IPS-18c (cell line): ENCODE measurements at regions not wholly inside any gene's neighbourhood (a gene's known extent, or its start where the extent isn't known, plus 50 kb on each side); places are given as distances from the start of the nearest gene placed in this dataset.

Experiments used
- H3K4me3 ChIP-seq: 2 replicates; pipeline ENCODE4 v1.7.0; 2013; ENCODE audit warnings: low read depth, mild to moderate bottlenecking, low read length, moderate library complexity; ENCODE audit not compliant: insufficient read depth
- H3K9me3 ChIP-seq: one replicate; pipeline ENCODE4 v1.6.1; 2013; ENCODE audit warnings: mild to moderate bottlenecking, low read length, moderate library complexity; ENCODE audit not compliant: control insufficient read depth, insufficient read depth

GRCh38 chr7:16343612-16344011 is 77.7 kb downstream of the CRPPA start:
- Histone ChIP-seq H3K9me3 (no peaks in the 10 kb centered on the region), H3K4me3 (no peak overlapping the region)

- H3K4me3 ChIP-seq: no peak overlapping the region
Measured at GRCh38 chr7:16338065-16338464, 83.3 kb downstream of the CRPPA start.

GRCh38 chr7:16326106-16326505 is 95.2 kb downstream of the CRPPA start:
- Histone ChIP-seq H3K9me3 (no peaks in the 10 kb centered on the region), H3K4me3 (no peak overlapping the region)

More at GRCh38 chr7:16338065-16338464, 83.3 kb downstream of the CRPPA start:
- H3K9me3 ChIP-seq: no peaks in the 10 kb centered on the region

- H3K9me3 ChIP-seq: no peaks in the 10 kb centered on the region
- no peak overlapping the region for H3K4me3 ChIP-seq
Measured at GRCh38 chr7:16323313-16323712, 98.0 kb downstream of the CRPPA start.

GRCh38 chr7:16320099-16320660 is 101.2 kb downstream of the CRPPA start:
- Histone ChIP-seq H3K9me3 (no peaks in the 10 kb centered on the region), H3K4me3 (no peak overlapping the region)

GRCh38 chr7:16318989-16319915 is 102.1 kb downstream of the CRPPA start:
- Histone ChIP-seq H3K4me3 (no peak overlapping the region), H3K9me3 (no peaks in the 10 kb centered on the region)

GRCh38 chr7:16318463-16318862 is 102.9 kb downstream of the CRPPA start:
- Histone ChIP-seq H3K4me3 (no peak overlapping the region), H3K9me3 (no peaks in the 10 kb centered on the region)

GRCh38 chr7:16317406-16317805 is 103.9 kb downstream of the CRPPA start:
- Histone ChIP-seq H3K9me3 (no peaks in the 10 kb centered on the region), H3K4me3 (no peak overlapping the region)

- Histone ChIP-seq H3K4me3 (no peak overlapping the region), H3K9me3 (no peaks in the 10 kb centered on the region)
Measured at GRCh38 chr7:16315280-16315679, 106.1 kb downstream of the CRPPA start.

- Histone ChIP-seq H3K9me3 (no peaks in the 10 kb centered on the region), H3K4me3 (no peak overlapping the region)
Measured at GRCh38 chr7:16309129-16309528, 112.2 kb downstream of the CRPPA start.

- Histone ChIP-seq H3K4me3 (no peak overlapping the region), H3K9me3 (no peaks in the 10 kb centered on the region)
Measured at GRCh38 chr7:16301291-16301690, 120.0 kb downstream of the CRPPA start.

- H3K9me3 ChIP-seq: no peaks in the 10 kb centered on the region
- H3K4me3 ChIP-seq: no peak overlapping the region
Measured at GRCh38 chr7:16300361-16300895, 120.9 kb downstream of the CRPPA start.

GRCh38 chr7:16299853-16300252 is 121.5 kb downstream of the CRPPA start:
- no peaks in the 10 kb centered on the region for H3K9me3 ChIP-seq

GRCh38 chr7:16298221-16298620 is 123.1 kb downstream of the CRPPA start:
- H3K9me3 ChIP-seq: no peaks in the 10 kb centered on the region
- no peak overlapping the region for H3K4me3 ChIP-seq

More at GRCh38 chr7:16299853-16300252, 121.5 kb downstream of the CRPPA start:
- H3K4me3 ChIP-seq: no peak overlapping the region

- Histone ChIP-seq H3K4me3 (no peak overlapping the region), H3K9me3 (no peaks in the 10 kb centered on the region)
Measured at GRCh38 chr7:16295558-16295957, 125.8 kb downstream of the CRPPA start.

GRCh38 chr7:16293669-16294425 is 127.5 kb downstream of the CRPPA start:
- no peak overlapping the region for H3K4me3 ChIP-seq

GRCh38 chr7:16284581-16284980 is 136.8 kb downstream of the CRPPA start:
- Histone ChIP-seq H3K4me3 (no peak overlapping the region), H3K9me3 (no peaks in the 10 kb centered on the region)

More at GRCh38 chr7:16293669-16294425, 127.5 kb downstream of the CRPPA start:
- no peaks in the 10 kb centered on the region for H3K9me3 ChIP-seq
